Peyer's patch (tissue), 4 donors: ENCODE measurements at regions not wholly inside any gene's neighbourhood (a gene's known extent, or its start where the extent isn't known, plus 50 kb on each side); places are given as distances from the start of the nearest gene placed in this dataset.

Experiments
- DNase-seq, 3 donors: peaks; one replicate each; pipeline ENCODE4 v3.0.0-alpha.2; 2017 to 2019
- H3K27ac ChIP-seq, 4 donors: fragments of 200-600 bp; sonication (generic); one replicate each; pipeline ENCODE4 v1.5.1; 2016 to 2019
- H3K27me3 ChIP-seq, 2 donors: fragments of 200-600 bp; sonication (generic); one replicate each; pipeline ENCODE4 v1.5.1; 2019
- H3K36me3 ChIP-seq, 3 donors: fragments of 200-600 bp; sonication (generic); one replicate each; pipeline ENCODE4 v1.5.1; 2016 to 2019
- H3K4me1 ChIP-seq, 4 donors: fragments of 200-600 bp; sonication (generic); one replicate each; pipeline ENCODE4 v1.5.1; 2016 to 2019
- H3K4me3 ChIP-seq, 4 donors: fragments of 200-600 bp; sonication (generic); 1 replicate in 3 of 4; 2 replicates in 1 of 4; pipeline ENCODE4 v1.5.1; 2016 to 2019; ENCODE audit warnings: mild to moderate bottlenecking in 1 of 4
- H3K9me3 ChIP-seq, 4 donors: fragments of 200-600 bp; sonication (generic); one replicate each; pipeline ENCODE4 v1.5.1; 2016 to 2019; ENCODE audit warnings: mild to moderate bottlenecking in 1 of 4
- POLR2A ChIP-seq, 2 donors: fragments of 450-650 bp; IDR thresholded peaks; one replicate each; pipeline ENCODE4 v1.5.1; 2017; ENCODE audit warnings: antibody characterized with exemption in 2 of 2, mild to moderate bottlenecking in 2 of 2, moderate library complexity in 2 of 2
- TF ChIP-seq, protein P1 (sequence below), 6 experiments: fragments of 450-650 bp in 4 of 6; fragments of 200-600 bp in 2 of 6; sonication (generic) in 1 of 6; IDR thresholded peaks; one replicate each; pipeline ENCODE4 v1.5.1; 2017 to 2019; ENCODE audit warnings: antibody characterized with exemption in 6 of 6, mild to moderate bottlenecking in 3 of 6, moderate library complexity in 1 of 6

DNA sequence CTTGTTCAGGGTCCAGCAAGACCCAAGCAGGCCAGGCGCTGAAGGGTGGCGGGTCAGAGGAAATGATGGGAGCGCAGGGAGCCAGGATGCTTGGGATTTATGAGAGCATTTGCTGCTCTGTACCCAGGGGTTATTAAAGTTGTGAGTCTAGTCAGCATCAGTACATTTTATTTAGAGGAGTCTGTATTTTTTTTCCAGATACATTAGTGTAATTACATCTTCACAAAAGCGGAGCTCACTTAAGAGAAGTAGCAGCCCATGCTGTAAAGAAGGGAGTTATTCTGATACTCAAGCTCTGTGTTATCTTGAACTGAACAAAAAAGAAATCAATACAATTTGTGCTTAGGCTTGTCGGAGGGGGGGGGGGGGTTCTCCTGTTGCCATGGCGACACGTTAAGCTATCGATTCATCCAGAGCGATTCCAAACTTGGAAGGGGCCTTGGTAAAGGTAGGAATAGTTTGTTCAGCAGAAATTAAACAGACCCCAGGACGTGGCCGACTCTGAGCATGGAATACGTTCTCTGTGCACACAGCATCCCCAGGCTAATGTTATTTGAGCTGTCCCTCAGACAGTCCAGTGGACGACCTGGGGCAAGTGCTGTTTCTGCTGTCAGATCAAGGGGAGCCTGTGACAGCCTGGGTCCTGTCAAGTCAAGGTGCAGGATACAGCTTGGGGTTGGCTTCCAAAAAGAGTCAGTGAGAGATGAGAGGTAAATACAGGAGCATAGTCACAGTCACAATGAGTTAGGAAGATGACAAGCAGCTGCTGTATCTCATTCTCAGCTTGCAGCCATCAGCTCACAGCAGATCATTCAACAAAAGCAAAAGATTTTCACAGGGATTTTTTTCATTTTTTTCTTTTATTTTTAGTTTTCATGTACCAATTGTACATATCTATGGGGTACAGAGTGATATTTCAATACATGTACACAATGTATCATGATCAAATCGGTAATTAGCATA lies 387.6 kb downstream of the DCDC2C start:
- H3K4me1 ChIP-seq, result no peaks in the 10 kb centered on the region
- H3K27me3 ChIP-seq, result no peaks in the 10 kb centered on the region
- TF ChIP-seq POLR2A (IDR thresholded peaks at IDR 0.05), result no peak
- TF ChIP-seq, protein P1, sequence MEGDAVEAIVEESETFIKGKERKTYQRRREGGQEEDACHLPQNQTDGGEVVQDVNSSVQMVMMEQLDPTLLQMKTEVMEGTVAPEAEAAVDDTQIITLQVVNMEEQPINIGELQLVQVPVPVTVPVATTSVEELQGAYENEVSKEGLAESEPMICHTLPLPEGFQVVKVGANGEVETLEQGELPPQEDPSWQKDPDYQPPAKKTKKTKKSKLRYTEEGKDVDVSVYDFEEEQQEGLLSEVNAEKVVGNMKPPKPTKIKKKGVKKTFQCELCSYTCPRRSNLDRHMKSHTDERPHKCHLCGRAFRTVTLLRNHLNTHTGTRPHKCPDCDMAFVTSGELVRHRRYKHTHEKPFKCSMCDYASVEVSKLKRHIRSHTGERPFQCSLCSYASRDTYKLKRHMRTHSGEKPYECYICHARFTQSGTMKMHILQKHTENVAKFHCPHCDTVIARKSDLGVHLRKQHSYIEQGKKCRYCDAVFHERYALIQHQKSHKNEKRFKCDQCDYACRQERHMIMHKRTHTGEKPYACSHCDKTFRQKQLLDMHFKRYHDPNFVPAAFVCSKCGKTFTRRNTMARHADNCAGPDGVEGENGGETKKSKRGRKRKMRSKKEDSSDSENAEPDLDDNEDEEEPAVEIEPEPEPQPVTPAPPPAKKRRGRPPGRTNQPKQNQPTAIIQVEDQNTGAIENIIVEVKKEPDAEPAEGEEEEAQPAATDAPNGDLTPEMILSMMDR (IDR thresholded peaks at IDR 0.05), result no peak
- no peaks in the 10 kb centered on the region for H3K36me3 ChIP-seq
- peaks cover 0 to 5% (median 0%) of the 10 kb centered on the region in 4 donors for H3K9me3 ChIP-seq
- H3K27ac ChIP-seq, result no peak overlapping the region
- no peak for DNase-seq
- H3K4me3 ChIP-seq, result no peak overlapping the region

DNA sequence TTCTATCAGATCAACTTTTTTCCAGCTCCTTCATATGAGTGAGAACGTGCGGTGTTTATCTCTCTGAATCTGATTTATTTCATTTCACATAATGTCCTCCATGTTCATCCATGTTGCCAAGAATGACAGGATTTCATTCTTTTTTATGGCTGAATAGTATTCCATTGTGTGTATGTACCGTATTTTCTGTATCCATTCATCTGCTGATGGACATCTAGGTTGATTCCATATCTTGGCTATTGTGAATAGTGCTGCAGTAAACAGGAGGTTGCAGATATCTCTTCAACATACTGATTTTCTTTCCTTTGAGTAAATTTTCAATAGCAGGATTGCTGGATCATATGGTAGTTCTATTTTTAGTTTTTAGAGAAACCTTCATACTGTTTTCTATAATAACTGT lies 388.5 kb downstream of the DCDC2C start:
- no peaks in the 10 kb centered on the region for H3K36me3 ChIP-seq
- TF ChIP-seq, protein P1 (IDR thresholded peaks at IDR 0.05), result no peak
- TF ChIP-seq POLR2A (IDR thresholded peaks at IDR 0.05), result no peak
- H3K4me3 ChIP-seq, result no peak overlapping the region
- no peaks in the 10 kb centered on the region for H3K4me1 ChIP-seq
- no peaks in the 10 kb centered on the region for H3K27me3 ChIP-seq
- DNase-seq, result no peak
- no peak overlapping the region for H3K27ac ChIP-seq
- no peaks in the 10 kb centered on the region for H3K9me3 ChIP-seq

DNA sequence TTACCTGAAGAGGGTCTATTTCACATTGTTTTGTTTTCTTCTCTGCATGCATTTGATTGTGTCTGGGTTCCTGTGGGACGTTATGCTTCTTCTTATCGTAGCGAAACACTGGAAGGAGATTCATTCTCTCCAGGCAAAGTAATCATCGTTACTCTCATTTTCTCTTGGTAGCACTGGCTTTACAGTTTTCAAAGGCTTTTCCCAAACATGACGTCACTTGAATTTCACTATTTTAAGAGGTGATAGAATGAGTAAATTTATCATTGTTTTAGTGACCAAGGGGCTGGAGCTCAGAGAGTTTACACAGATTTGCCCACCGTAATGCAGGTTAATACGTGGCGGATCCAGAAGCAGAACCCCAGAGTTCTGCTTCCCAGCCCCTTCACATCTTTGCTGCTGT lies 391.4 kb downstream of the DCDC2C start:
- no peaks in the 10 kb centered on the region for H3K36me3 ChIP-seq
- no peaks in the 10 kb centered on the region for H3K9me3 ChIP-seq
- no peak overlapping the region for H3K27ac ChIP-seq
- TF ChIP-seq POLR2A (IDR thresholded peaks at IDR 0.05), result no peak
- H3K27me3 ChIP-seq, result no peaks in the 10 kb centered on the region
- DNase-seq, result no peak
- no peaks in the 10 kb centered on the region for H3K4me1 ChIP-seq
- H3K4me3 ChIP-seq, result no peak overlapping the region

DNA sequence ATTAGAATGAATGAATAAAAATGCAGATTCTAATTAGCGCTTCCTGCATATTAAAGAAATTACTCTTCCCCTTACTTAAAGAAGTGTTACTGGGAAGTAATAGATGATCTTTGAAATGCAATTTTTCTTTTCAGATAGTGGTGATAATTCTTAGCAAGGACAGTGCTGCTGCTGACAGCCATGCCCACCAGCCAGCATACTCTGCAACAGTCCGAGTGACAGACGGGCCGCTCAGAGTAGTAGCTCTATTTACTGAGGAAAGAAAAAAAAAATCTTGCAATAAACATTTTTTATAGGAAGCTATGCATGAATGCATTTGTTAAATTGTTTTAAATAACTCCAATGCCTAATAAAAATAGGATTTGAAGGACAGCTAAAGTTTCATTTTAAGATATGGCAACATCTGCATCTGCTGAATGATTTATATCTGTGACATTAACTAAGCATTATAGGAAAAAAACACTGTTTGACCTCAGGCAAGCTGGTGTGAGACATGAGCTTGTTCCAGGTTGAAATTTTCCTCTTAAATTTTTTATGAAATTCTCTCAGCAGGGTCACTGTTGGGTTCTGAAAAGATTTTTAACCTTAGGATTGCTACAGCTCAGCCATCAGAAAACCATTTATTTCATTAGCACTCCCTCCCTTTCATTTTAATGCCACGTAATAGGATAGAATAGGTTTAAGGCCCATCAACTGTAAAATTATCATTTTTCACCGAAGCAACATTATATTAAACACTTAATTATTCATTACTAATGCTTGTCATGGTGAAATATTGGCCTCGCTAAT lies 393.8 kb downstream of the DCDC2C start:
- no peak for TF ChIP-seq POLR2A (IDR thresholded peaks at IDR 0.05)
- TF ChIP-seq, protein P1 (IDR thresholded peaks at IDR 0.05), result no peak
- Histone ChIP-seq H3K9me3 (no peaks in the 10 kb centered on the region), H3K4me3 (no peak overlapping the region), H3K27me3 (no peaks in the 10 kb centered on the region), H3K36me3 (no peaks in the 10 kb centered on the region), H3K4me1 (no peaks in the 10 kb centered on the region), H3K27ac (no peak overlapping the region)
- DNase-seq, result no peak

DNA sequence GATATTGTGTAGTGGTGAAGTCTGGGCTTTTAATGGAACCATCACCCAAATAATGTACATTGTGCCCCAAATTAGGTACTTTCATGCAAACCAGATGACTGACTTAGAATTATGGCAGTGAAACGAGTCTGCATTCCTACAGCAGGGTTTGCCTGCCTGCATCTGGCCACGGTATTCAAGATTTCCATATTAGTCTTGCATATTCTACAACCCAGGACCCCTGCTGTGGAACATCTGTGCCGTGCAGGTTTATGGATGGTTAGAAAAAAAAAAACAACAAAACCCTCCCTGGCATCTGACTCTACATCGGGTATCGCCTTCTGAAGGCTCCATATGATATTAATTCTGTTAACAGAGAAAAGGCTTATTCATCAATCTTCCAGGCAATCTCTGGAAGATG lies 394.8 kb downstream of the DCDC2C start:
- H3K27ac ChIP-seq, result no peak overlapping the region
- DNase-seq, result no peak
- H3K9me3 ChIP-seq, result no peaks in the 10 kb centered on the region
- no peak for TF ChIP-seq POLR2A (IDR thresholded peaks at IDR 0.05)
- TF ChIP-seq, protein P1 (IDR thresholded peaks at IDR 0.05), result no peak
- no peaks in the 10 kb centered on the region for H3K4me1 ChIP-seq
- H3K27me3 ChIP-seq, result no peaks in the 10 kb centered on the region
- no peak overlapping the region for H3K4me3 ChIP-seq
- H3K36me3 ChIP-seq, result no peaks in the 10 kb centered on the region

DNA sequence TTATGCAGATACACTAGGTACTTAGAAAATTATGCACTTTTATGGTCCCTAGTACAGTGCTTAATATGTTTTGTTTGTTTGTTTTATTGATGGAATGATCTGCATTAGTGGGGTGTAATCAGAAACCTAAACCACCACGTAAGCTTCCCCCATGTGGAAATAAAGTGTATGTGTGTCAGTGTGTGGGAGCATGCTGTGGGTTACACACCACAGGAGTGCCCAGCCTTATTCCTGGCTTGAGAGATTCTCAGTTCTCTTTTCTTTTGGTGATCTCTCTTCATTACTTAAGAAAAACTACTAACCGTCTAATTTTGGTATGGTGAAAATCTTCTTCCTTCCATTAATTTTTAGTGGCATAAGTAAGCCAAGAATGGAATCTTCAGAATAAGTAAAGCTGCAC lies 398.6 kb downstream of the DCDC2C start:
- TF ChIP-seq, protein P1 (IDR thresholded peaks at IDR 0.05), result no peak
- no peak for TF ChIP-seq POLR2A (IDR thresholded peaks at IDR 0.05)
- DNase-seq, result no peak
- Histone ChIP-seq H3K27ac (no peak overlapping the region), H3K9me3 (no peaks in the 10 kb centered on the region), H3K36me3 (no peaks in the 10 kb centered on the region), H3K4me1 (no peaks in the 10 kb centered on the region), H3K27me3 (no peaks in the 10 kb centered on the region), H3K4me3 (no peak overlapping the region)
